NCI-H1694 treated with DMSO at 0.1 percent for 48 hours (cell line): ENCODE measurements at regions not wholly inside any gene's neighbourhood (a gene's known extent, or its start where the extent isn't known, plus 50 kb on each side); places are given as distances from the start of the nearest gene placed in this dataset.
A peak's percentile ranks its signal among the peaks of the same experiment; 100 is the strongest.

Source experiments
- DNase-seq: peaks from one replicate; lab custom pipeline; 2025; lab: John Stamatoyannopoulos, UW

DNA sequence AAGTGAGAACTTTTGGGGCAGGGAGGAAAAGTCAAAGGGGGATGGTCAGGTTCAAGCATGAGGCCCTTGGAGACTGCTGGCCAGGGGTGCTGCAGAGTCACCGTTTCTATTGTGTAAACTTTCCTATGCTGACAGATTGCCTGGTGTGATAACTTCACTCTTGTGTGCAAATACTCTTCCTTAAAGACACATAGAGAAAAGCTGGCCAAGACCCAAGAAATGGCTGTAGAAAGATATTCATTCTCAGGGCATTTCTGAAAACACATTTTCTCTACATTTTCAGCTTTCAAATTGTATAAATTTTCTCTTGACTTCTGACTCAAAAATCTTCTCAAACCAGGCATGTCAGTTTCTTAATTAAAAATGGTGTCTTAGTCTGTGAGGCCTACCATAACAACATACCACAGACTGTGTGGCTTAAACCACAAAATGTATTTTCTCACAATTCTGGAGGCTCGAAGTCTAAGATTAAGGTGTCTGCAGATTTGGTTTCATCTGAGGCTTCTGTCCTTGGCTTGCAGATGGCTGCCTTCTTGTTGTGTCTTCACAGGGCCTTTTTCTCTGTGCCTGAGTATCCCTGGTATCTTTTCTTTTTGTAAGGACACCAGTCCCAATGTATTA lies 304.5 kb downstream of the KCNRG start:
- DNase-seq, result no peak

DNA sequence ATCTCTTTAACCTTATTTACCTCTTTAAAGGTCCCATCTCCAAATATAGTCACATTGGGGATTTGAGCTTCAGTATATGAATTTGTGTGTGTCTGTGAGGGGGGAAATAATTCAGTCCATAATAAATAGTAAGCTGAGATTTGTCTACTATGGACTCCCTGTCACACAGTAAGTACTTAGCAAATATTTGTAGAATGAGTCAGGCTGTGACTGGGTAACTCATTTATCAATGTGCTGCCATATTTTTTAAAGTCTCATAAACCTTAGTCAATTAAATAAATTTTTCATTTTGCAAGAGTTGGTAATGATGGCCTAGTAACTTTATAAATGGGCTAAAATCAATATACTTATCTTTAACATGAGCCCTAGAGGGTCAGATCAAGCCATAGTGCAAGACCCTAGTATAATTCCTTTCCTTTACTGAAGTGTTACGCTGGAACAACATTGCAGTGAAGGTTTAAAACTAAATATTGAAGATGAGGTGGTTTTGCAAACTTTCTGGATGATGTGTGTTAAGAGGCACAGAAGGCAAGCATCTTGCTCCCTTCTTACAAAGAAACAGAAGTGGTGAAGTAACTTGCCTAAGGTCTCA lies 305.1 kb downstream of the KCNRG start:
- DNase-seq, result no peak

- DNase-seq, result no peak
Observed at GRCh38 chr13:50322006-50322405, 306.8 kb downstream of the KCNRG start.

GRCh38 chr13:50323440-50324065 lies 308.3 kb downstream of the KCNRG start:
- no peak for DNase-seq

GRCh38 chr13:50326271-50326670 lies 311.0 kb downstream of the KCNRG start:
- no peak for DNase-seq

- DNase-seq, result no peak
Observed at GRCh38 chr13:50326811-50327210, 311.6 kb downstream of the KCNRG start.

GRCh38 chr13:50334115-50334778 lies 319.0 kb downstream of the KCNRG start:
- peak; percentile 4 for DNase-seq

DNA sequence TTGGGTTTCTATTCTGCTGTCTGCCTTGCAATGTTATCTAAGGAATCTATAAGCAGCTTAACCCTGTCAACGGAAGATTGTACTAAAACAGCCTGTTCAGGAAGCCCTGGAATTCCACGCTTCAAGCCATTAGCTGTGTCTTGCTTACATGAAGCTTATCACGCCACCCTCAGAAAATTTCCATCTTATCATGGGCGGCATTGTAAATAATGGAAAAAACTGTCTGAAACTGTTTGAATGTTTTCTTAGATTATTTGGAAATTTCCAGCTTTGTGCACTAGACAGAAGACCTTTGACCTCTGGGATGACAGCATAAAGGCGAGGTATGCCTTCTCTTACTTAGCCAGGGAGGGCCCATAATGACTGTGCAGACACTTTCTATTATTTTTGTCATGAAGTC lies 319.7 kb downstream of the KCNRG start:
- no peak for DNase-seq

DNA sequence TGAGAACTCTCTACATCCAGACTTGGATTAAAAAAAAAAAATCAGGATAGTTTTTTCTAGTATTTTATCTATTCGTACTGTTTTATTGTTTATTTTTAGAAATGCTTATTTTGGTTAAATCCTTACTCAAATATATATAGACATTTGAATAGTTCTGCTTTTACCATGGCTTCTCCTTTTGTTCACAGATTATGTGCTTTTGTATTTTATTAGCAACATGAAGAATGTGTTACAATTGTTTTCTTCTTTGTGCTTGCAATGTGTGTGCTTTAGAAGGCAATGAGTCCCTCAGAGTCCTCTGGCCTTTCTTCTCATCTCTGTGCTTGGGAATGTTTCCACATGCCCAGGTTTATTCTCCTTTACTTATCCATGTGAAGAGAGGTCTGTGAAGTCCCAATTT lies 324.0 kb downstream of the KCNRG start:
- no peak for DNase-seq

DNA sequence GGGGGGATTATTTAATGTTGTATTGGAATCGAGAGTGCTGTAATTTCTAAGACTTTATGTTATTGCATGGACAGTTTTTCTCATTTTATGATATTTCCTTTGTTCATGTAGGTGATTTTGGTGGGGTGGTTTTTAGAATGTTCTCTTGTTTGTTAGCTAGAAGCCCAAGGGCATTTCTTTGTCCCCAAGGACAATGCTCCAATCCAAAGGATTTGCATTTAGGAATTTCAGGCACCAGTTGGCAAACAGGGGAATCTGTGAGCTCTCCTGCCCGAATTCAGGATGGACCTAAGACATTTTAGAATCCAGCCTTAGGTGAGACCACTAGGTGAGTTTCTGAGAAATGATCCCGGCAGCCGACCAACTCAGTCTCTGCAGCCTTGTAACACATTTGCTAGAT lies 324.9 kb downstream of the KCNRG start:
- DNase-seq, result no peak

DNA sequence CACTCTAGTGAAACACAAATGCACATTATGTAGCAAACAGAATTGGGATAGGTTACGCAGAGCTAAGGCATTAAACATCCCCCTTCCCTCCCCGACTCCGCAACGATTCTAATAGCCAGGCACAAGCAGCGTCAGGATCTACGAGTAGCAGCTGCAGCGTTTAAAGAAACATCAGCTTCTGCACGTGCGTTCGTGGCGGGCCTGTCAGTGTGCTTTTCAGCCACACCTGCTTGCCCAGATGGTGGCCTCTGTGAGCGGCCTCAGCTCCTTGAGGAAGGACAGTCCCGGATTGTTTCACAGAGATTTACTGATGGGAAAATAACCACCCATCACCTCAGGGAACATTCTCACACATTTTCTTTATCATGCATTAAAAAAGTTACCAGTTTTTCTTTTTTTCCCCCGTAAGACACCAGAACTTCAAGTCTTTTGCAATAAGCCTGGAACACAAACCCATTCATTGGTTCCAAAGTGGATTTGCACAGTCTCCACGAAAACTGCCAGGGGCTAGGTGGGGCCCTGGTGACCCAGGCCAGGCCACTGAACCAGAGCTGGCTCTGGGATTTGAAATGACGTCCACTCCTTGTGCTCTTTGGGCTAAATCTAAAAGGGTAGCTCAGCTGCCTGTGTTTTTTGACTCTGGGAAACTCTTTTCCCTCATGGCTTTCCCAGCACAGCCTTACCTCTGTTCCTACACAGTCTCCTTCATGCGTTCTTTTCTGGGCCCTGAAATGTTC lies 325.5 kb downstream of the KCNRG start:
- DNase-seq, result peak; percentile 26

DNA sequence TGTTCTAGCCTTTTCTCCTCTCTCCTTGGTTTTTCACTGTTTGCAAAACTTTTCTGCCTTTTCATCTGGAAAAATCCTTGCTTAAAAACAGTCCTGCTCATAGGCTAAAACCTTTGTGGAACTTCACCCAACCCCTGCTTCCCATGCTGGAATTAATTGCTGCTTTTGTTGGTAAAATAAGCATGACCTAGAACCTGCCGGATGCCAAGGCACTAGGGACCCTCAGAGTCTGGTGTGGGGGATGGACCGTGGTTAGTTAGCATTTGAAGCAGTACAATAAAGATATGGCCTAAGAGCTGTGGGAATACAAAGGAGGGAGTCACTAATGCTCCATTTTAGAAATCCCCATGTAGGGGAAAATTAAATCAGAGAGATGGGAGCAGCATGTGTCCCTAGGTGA lies 326.3 kb downstream of the KCNRG start:
- no peak for DNase-seq

- DNase-seq, result no peak
Observed at GRCh38 chr13:50344717-50345116, 329.5 kb downstream of the KCNRG start.

DNA sequence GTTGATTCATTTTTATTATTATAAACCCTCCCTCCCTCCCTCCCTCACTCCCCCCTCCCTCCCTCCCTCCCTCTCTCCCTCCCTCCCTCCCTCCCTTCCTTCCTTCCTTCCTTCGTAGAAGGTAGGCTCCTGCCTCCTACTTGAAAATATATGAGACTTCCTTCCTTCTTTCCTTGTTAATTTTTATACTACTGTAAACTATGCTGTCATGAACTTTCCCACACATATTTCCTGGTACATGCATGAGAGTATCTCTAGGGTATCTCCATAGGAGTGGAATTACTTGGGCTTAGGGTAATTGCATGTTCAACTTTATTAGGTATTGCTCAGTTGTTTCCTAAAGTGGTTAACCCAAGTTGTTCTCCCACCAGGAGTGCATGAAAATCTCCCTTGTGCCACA lies 330.6 kb downstream of the KCNRG start:
- DNase-seq, result no peak

DNA sequence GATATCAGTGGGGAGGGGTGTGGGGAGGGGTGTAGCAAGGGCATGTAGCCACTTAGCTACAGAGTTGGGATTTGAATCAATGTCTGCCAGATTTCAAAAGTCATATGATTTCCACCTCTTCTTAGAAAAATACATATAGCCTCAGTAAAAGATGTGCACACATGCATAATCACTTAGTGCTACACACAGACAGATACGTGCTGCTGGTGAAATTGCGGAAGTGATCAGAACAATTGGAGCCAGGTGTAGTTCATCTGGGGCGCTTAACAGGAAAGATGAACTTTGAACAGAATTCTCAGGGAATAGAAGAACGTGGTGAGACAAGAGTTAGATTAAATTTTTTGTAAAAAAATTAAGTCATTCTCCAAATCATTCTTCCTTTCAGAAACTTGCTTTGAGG lies 333.1 kb downstream of the KCNRG start:
- DNase-seq, result no peak

- no peak for DNase-seq
Observed at GRCh38 chr13:50352720-50353480, 337.7 kb downstream of the KCNRG start.

DNA sequence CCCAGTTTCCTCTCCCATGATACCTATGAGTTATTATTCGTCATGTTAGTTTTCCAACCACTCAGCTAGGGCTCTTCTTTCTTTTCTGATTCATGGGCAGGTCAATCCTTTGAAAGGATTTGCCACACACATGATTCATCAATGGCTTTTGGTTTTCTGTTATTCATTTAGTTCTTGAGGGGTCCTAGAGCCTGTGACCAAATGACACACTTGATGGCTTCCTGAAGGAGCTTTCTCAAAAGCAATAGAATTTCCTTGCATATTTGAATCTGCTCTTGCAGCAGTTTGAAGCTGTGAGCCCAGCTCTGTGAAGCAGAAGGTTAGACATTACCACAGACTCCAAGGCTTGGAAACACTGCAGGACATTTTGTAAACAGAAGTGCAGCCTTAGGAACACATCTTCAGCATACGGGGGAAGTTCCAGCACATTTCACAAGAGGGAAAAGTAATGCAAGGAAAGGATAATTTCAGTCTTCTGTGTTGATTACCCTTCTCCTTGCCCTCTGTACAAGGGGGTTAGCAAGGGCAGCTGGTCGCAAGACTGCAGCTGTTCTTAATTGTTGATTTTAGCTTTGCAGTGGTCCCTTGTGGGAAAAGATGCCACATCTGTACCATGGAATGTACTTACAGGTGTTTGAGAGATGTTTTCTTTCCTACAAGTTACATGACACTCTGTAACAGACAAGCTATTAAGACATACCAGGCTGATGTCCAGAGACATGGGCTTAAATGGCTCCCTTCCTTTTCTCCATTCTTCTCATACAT lies 338.6 kb downstream of the KCNRG start:
- no peak for DNase-seq

DNA sequence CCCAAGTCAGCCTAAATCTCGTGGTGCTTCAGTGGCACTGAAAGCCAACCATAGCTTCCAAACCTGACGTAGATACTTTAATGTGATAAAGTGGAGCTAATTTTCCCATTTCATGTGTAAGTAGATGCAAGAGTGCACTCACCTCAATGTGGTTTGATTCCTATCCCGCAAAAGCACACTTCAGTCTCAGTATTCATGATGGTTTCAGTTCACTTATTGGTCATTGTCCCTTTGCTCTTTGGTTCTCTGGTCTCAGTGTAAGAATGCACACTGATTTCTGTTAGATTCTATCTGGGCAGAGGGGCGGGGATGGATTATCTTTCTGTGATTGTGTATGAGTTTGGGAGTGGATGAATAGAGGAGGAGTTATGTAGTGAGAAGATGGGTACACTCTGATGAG lies 340.6 kb downstream of the KCNRG start:
- no peak for DNase-seq

GRCh38 chr13:50357136-50357535 lies 341.9 kb downstream of the KCNRG start:
- no peak for DNase-seq

DNA sequence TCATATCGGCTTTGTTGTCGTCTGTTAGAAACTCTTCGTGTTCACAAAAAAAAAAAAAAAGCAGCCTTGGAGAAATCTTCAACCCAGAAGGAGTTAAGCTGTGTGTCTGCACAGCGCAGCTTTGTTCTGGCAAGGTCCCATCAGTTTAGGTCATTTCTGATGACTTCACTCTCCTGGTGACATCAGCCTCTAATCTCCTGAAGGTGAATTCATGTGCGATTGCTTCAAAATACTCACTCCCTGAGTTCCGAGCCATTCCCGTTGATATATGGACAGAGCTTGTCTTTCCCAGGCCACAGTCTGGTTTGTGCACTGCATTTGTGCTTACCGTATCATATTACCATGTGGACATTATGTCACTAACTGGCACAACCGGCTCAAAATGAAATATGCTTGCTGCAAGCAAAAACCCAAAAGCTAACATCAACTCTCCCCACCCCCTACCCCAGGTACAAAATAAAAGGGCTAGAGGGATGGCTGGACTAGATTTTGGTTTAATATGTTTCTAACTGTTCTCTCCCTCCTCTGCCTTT lies 342.4 kb downstream of the KCNRG start:
- no peak for DNase-seq
